Activated CD4-positive, alpha-beta T cell treated with anti-CD3 and anti-CD28 coated beads, Interleukin-2, amount 50 U/mL, for 4 hours (primary cell): ENCODE measurements at regions not wholly inside any gene's neighbourhood (a gene's known extent, or its start where the extent isn't known, plus 50 kb on each side); places are given as distances from the start of the nearest gene placed in this dataset.
"Not testable (repeated sequence)": the region's sequence is repeated elsewhere in the genome, so short reads cannot be mapped to it uniquely, and the experiment has no call there.

Experiments
- DNase-seq, 2 experiments: peaks; one replicate each; pipeline ENCODE4 v3.0.0-alpha.2; 2020

- no peak for DNase-seq
Observed at GRCh38 chr5:125222597-125223240, 476.3 kb upstream of the ZNF608 start.

- DNase-seq = no peak
Observed at GRCh38 chr5:125225424-125225823, 479.0 kb upstream of the ZNF608 start.

- DNase-seq = no peak
Observed at GRCh38 chr5:125226825-125227224, 480.4 kb upstream of the ZNF608 start.

GRCh38 chr5:125227333-125228095, 481.1 kb upstream of the ZNF608 start:
- no peak for DNase-seq

- DNase-seq = no peak
Observed at GRCh38 chr5:125228363-125229070, 482.1 kb upstream of the ZNF608 start.

DNA sequence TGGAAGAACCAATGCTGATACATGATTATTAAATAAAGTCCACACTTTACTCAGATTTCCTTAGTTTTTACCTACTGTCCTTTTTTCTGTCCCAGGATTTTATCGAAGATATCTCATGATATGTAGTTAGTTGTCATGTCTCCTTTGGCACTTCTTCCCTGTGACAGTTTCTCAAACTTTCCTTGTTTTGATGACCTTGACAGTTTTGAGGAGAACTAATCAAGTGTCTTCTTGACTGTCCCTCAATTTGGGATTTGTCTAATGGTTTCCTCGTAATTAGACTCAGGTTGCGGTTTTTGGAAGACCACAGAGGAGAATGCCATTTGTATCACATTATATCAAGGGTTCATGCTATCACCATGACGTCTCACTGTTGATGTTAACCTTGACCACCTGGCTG, 483.1 kb upstream of the ZNF608 start:
- DNase-seq = no peak

DNA sequence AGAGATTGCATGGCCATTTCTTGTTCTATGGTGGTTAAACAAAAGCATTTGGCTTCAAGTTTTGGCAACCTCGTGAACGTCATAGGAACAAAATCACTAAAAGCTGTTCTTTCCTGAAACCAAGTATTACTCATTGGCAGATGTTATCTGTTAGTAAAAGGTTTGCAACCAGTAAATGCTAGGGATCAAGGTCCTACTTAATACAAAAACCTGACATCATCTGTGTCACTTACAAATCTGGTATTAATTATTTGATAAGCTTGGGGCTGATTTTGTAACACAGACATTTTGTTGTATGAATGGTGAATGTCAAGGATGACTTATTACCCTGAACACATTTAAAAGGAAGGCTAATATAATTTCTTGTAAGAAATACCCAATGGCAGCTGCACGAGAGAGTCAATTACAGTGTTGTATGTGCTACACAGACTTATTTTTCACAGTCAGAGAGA, 486.4 kb upstream of the ZNF608 start:
- no peak for DNase-seq

- DNase-seq = no peak
Observed at GRCh38 chr5:125233944-125234343, 487.5 kb upstream of the ZNF608 start.

GRCh38 chr5:125236007-125236406, 489.6 kb upstream of the ZNF608 start:
- no peak for DNase-seq

- no peak for DNase-seq
Observed at GRCh38 chr5:125236981-125237380, 490.5 kb upstream of the ZNF608 start.

GRCh38 chr5:125244531-125244930, 498.1 kb upstream of the ZNF608 start:
- DNase-seq = no peak

DNA sequence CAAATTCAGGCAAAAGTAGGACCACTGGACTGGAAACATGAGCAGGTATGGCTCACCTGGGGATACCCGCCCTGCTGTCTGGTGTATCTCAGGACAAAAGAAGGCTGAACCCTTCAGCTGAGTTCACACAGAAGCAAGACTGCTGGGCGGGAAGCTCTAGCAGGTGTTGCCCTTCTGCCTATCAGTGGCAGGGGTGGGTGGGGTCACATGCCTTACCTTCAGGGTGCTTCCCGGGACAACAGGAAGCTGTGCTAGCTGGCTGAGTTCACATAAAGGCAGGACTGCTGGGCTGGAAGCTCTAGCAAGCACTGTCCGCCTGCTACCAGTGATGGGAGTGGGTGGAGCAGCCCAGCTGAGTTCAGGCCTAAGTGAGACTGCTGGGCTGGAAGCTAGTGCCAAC, 498.8 kb upstream of the ZNF608 start:
- DNase-seq = no peak

DNA sequence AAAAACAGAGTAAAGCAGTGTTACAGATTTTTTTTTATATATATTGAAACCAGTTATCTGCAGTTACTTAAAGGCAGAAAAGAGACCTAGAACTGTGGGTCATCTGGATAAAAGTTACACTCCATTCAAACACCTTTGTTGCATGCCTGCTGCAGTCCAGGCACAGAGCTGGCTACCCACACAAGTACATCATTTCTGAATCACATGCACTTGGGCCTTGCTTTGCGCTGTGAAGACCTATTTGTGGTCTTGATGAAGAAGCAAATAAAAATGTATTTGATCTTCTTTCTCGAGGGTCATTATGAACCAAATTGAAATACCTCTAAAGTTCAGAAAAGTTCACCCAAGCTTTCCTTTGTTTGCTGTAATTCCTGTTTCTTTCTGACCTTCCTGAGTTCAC, 503.0 kb upstream of the ZNF608 start:
- no peak for DNase-seq

GRCh38 chr5:125251703-125252102, 505.3 kb upstream of the ZNF608 start:
- DNase-seq = no peak

DNA sequence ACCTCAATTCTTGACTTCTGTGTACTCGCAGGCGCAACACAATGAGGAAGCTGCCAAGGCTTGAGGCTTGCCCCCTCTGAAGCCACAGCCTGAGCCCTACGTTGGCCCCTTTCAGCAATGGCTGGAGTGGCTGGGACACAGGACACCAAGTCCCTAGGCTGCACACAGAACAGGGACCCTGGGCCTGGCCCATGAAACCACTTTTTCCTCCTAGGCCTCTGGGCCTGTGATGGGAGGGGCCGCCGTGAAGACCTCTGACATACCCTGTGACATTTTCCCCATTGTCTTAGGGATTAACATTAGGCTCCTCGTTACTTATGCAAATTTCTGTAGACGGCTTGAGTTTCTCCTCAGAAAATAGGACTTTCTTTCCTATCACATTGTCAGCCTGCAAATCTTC, 507.2 kb upstream of the ZNF608 start:
- not testable (repeated sequence) for DNase-seq

GRCh38 chr5:125254267-125254666, 507.8 kb upstream of the ZNF608 start:
- no peak for DNase-seq

- no peak for DNase-seq
Observed at GRCh38 chr5:125256296-125256695, 509.9 kb upstream of the ZNF608 start.

DNA sequence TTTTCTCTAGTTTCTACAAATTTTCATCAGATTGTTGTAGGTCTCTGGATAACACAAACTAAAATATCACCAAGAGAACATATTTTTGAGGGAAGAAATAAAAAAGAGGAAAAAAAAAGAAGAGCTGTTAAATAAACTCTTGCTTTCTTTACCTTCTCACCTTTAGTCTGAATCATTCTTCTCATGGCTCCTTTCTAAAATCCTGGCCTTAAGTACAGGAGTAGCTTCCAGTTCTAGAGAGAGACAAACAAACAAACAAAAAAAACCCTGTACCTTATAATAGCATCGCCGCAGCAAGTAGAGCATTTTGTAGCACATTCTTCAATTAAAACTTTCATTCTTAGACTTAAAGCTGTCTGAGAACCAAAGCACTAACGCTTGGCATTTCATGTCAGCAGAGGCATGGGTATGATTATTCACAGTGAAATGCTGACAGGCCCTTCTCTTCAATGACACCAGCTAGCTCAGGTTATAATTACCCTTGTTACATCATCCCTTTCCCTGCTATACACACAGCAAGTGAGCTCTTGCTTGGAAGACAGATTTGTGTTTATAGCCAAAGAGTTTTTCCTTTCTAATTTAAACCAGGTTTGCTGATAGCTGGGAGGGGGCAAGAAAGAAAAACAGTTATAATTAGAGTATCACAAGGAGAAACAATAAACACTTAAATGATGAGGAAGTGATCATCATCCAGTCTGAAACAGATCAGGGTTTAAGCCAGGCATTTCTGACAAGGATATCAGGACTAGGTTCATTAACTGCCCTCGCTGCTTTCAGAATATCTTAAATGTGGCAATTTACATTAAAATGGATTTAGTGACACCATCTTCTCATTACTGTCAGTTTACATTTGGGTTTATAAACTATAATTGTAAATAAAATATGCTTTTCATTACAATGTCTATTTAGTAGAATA, 510.9 kb upstream of the ZNF608 start:
- no peak for DNase-seq

GRCh38 chr5:125257997-125258396, 511.6 kb upstream of the ZNF608 start:
- DNase-seq = no peak

DNA sequence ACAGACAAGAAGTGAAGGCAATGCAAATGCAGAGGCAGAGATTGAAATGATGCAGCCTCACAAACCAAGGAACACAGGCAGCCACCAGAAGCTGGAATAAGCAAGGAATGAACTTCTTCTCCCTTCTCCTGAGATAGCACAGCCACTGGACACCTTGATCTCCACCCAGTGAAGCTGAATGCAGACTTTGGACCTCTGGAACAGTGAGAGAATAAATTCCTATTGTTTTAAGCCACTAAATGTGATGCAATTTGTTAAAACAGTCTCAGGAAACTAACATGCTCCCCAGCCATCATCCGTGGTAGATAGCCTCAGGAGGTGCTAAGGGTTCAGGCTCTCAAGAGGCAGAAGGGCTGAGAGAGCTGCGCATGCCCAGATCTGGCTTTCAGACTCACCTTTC, 512.2 kb upstream of the ZNF608 start:
- DNase-seq = no peak

GRCh38 chr5:125261505-125262250, 515.2 kb upstream of the ZNF608 start:
- no peak for DNase-seq

- DNase-seq = no peak
Observed at GRCh38 chr5:125262782-125263181, 516.3 kb upstream of the ZNF608 start.
